Mucosa of gallbladder (tissue), 1 donor: ENCODE measurements at regions not wholly inside any gene's neighbourhood (a gene's known extent, or its start where the extent isn't known, plus 50 kb on each side); places are given as distances from the start of the nearest gene placed in this dataset.

Experiments used
- DNase-seq: peaks from one replicate; pipeline ENCODE4 v3.0.0-alpha.2; 2020; ENCODE audit warnings: low spot score
- donor health status: DM: no; HTN: no; CAD: no.

DNA sequence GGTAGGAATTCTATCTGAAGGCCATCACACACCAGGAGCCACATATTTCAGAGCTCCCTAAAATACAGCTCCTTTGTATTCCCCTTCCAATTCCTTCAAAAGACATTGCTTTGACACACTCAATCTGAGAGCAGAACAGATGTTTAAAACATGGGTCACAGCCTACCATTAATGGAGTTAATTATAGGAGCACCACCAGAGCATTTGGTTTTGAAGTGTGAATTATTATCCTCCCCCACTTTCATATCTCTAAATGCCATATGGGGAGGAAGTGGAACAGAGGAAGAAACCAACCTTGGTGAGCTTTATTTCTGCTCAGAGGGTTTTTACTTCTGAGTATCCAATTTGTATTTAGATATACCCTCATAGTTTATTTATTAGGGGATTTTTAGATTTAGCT, 50.7 kb upstream of the TNFRSF21 start:
- DNase-seq, result no peak

GRCh38 chr6:47362857-47363461, 53.3 kb upstream of the TNFRSF21 start:
- peak; percentile 34 for DNase-seq

GRCh38 chr6:47363736-47364135, 54.0 kb upstream of the TNFRSF21 start:
- no peak for DNase-seq

DNA sequence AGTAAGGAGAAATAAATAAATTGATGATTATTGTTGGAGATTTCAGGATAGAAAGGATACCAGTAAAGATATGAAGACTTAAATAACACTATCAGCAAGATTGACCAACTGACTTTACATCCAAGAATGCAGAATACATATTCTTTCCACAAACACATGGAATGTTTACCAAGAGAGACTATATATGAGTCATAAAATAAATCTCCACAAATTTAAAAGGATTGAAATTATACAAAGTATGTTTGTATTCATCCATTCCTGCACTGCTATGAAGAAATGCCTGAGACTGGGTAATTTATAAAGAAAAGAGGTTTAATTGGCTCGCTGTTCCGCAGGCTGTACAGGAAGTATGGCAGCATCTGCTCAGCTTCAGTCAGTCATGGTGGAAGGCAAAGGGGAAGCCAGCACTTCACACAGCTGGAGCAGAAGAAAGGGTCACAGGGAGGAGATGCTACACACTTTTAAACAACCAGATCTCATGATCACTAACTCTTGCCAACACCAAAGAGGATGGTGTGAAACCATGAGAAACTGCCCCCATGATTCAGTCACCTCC, 56.7 kb upstream of the TNFRSF21 start:
- no peak for DNase-seq

DNA sequence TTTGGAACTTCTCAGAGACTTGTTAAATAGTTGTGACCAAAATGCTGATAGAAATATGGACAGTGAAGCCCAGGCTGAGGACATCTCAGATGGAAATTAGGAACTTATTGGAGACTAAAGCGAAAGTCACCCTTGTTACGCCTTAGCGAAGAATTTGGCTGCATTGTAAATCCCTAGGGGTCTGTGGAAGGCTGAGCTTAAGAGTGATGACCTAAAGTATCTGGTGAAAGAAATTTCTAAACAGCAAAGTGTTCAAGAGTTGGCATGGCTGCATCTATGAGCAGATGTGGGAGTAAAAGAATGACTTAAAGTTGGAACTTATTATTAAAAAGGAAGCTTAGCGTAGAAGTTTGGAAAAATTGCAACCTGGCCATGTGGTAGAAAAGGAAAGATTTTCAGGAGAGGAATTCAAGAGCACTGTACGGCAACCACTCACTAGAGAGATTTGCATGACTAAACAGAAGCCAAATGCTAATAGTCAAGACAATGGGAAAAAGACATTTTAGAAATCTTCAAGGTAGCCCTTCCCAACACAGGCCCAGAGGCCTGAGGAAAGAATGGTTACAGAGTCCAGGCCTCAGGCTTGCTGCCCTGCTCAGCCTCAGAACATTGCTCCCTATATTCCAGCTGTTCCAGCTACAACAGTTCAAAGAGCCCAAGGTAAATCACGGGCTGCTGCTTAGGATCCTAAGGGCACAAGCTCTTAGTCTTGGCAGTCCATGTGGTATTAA, 61.6 kb upstream of the TNFRSF21 start:
- DNase-seq, result no peak

DNA sequence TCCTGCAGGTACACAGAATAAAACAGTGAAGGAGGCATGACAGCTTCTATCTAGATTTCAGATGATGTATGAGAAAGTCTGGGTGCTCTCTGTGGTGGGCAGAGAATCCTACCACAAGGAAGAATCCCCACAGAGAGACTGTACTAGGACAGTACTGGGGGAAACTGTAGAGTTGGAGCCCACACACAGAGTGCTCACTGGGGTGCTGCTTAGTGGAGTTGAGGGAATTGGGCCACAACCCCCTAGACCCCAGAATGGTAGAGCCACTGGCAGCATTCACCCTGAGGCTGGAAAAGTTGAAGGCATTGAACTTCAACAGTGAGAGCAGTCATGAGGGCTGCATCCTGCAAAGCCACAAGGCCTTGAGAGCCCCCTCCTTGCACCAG, 62.2 kb upstream of the TNFRSF21 start:
- no peak for DNase-seq

- DNase-seq, result no peak
Measured at GRCh38 chr6:47372318-47372717, 62.6 kb upstream of the TNFRSF21 start.

DNA sequence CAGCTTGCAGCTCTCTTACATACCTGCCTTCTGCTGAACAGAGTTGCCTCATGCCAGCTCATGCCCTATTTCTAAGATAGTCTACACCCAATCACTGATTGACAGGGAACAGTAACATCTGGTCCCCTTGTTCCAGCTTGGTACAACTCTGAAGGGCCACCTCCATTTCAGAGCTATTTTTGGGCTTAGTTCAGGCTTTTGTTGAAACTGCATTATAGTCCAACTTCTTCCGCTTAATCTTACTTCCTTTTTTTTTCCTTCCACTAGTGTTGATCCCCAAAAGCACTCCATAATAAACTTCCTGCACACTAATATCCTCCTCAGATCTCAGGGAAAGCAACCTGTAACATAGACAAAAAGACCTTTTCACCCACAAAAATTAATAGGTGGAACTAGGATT, 65.7 kb upstream of the TNFRSF21 start:
- DNase-seq, result no peak

- DNase-seq, result no peak
Measured at GRCh38 chr6:47376930-47377329, 67.2 kb upstream of the TNFRSF21 start.

DNA sequence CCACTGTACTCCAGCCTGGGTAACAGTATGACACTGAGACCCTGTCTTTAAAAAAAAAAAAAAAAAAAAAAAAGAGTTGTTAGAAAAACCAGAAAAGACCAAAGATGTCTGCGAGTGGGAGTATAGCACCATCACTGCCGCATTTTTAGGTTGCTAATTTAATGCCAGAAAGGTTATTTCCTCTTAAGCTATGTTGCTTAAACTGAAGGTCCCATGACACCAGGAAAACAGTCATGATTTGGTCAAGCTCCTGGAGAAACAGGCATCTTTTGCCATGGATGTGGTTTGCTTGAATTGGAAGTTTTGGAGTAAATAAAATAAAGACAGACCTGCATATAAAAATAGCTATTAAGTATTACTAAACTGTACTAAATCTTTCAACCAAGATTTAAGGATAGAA, 68.3 kb upstream of the TNFRSF21 start:
- no peak for DNase-seq

DNA sequence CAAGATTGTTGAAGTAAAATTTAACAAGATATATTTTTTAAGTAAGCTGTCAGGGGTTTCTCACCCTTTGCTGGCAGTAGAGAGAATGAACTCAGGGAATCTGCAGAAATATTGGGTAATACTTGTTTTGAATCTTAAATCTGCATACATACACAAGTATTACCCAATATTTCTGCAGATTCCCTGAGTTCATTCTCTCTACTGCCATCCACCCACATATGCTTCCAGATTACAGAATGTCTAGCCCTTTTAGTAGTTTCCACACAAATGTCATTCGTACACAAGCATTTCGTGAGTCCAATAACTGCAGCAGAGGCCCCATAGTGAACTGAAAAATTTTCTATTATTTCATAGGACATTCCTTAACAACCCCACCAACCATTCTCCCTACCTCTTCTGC, 69.6 kb upstream of the TNFRSF21 start:
- no peak for DNase-seq

GRCh38 chr6:47380251-47380650, 70.5 kb upstream of the TNFRSF21 start:
- no peak for DNase-seq

GRCh38 chr6:47381036-47381435, 71.3 kb upstream of the TNFRSF21 start:
- DNase-seq, result no peak

- no peak for DNase-seq
Measured at GRCh38 chr6:47383360-47383759, 73.7 kb upstream of the TNFRSF21 start.

DNA sequence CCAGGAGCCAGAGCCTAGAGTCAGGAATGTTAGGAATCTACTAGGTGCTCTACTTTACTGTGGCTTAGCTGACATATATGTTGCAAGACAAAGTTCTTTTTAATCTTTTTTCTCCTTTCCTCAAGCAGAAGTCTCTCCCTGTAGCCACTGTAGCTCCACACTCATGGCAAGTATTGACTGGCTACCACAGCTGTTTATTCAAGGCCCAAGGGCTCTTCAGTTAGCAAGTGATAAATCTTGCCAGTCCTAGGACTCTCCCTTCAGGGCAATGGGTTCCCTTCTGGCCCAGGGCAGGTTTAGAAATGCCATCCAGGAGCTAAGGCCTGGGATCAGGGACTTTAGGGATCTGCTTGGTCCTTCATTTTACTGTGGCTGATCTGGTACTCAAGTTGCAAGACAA, 82.0 kb upstream of the TNFRSF21 start:
- no peak for DNase-seq

GRCh38 chr6:47392251-47392650, 82.5 kb upstream of the TNFRSF21 start:
- no peak for DNase-seq

DNA sequence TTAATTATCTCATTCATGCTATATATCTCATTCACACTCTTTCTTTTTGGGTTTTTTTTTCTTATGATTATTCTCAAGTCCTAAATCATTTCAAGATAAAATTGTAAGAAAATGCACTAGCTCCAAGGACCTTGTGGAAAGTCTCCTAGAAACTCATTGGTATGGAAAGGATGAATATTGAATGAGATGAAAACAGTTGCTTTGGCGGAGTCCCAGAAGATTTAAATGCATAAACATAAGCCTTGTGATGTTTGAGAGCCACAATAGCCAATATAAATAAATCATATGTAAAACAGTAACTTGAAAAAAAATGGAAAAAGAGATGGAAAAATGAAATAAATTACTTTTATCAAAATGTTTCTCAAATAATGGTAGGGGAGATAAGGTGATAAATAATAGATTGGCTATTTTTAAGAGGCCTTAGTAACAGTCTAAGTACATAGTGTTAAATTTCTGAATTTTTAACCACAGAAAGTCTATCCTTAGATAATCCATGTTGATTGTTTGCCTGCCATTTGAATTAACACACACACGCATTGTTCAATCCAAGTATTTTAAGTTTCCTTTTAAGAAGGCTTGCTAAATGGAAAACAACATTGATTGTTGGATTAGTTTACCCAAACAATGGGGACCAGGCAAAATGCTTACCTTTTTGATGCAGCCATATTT, 81.1 kb upstream of the CD2AP start:
- no peak for DNase-seq

DNA sequence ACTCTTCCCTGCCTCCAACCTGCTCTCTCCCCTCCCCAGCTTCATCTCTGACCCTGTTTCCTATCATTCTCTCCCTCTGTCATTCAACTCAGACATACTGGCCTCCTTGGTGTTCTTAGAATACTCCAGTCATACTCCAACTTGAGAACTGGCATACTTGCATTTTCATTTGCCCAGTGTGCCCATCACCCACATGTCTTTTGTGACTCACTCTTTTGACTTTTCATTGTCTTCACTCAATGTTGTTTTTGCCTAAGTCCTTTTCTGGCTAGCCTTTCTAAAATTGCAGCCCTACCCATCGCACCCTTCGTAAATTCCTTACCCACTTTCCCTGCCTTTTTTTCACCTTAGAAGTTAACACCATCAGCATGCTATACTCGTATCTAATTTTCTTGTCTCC, 77.0 kb upstream of the CD2AP start:
- no peak for DNase-seq

DNA sequence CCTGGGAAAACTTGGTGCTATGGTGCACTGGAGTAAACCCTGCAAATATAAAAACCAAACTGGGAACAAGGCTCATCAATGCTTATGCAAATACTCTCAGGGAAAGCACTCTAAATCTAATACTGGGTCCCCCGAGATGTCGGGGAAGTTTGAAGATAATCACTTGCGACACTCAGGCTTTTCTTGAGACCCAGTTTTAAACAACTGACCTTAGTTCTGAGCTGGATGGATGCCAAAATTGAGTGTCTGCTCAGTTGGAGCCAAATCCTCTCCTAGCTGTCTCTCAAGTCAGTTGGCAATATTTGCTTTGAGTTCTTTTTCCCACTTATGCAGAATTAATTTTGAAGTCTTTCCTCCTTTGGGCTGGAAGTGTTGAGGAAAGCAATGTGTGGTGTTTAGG, 75.5 kb upstream of the CD2AP start:
- no peak for DNase-seq

DNA sequence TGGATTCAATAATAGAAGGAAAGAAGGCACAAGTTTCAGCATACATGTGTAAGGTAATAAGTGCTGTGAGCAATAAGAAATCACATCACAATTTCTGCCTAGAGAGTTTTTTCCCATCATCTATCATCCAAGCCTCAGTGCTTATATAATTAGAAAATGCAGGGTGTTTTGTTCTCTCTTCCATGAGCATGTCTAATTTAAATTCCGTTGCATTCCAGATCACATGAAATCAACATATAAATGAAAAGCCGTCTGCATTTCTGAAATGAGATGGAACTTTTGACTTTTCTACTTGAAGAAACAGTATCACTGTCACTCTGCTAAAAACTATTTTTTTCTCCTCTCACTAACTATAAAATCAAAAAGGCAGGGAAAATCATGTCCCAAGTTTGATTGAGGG, 74.5 kb upstream of the CD2AP start:
- DNase-seq, result no peak

DNA sequence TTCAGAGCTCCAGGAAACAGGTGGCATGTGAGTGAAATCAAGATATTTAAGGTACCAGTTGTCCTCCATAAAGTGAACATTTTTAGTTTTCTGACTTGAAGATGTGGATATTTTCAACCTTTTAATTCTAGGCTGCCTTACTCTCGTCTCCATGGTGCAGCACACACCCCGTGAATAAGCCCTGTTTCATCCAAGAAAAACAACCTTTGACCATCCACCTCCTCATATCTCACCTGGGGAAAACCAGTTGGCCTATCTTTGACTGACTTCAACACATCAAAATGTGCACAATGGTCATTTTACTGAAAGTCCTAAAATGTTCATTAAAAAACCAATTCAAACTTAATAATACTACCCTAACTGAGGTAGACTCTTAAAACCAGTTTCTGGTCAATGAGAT, 73.8 kb upstream of the CD2AP start:
- DNase-seq, result peak; percentile 38

- DNase-seq, result no peak
Measured at GRCh38 chr6:47404435-47404834, 73.2 kb upstream of the CD2AP start.

- peak; percentile 16 for DNase-seq
Measured at GRCh38 chr6:47405273-47405672, 72.3 kb upstream of the CD2AP start.
